ENCODE measurements at regions not wholly inside any gene's neighbourhood (a gene's known extent, or its start where the extent isn't known, plus 50 kb on each side); places are given as distances from the start of the nearest gene placed in this dataset.
A peak's percentile ranks its signal among the peaks of the same experiment; 100 is the strongest.

DNA sequence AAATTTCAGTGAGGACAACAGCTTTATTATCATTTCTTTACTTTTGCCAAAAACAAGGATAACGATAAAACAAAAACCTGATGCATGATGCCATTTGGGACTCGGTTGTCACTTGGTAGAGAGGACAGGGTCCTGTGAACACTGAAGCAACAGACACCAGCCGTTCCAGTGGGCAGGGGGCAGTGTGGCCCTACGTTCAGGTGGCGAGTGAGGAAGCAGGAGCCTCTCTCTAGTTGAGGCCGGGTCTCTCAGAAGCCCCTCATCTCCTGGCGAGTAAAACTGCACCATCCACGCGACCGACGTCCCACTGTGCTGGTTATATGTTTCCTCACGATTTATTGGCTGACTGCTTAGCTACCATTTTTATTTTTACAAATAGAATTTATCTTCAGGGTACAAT is 231.6 kb downstream of the THBS2 start:
- intact Hi-C loops (cut with DNase I) = no loop called here
- Histone ChIP-seq H3K4me1 (ENCODE audit: control insufficient read depth, insufficient read depth, low read length) (no peaks in the 10 kb centered on the region), H3K27ac (ENCODE audit: low read length) (no peak overlapping the region), H3K4me3 (ENCODE audit: low read length) (no peak overlapping the region), H3K9me3 (ENCODE audit: control insufficient read depth, low read length) (no peaks in the 10 kb centered on the region), H3K27me3 (ENCODE audit: control insufficient read depth, insufficient read depth) (no peaks in the 10 kb centered on the region)
- DNase-seq = no peak
- 87% methylated on average over 12 of the region's 12 CpGs for WGBS
- no peak for ATAC-seq

- no peaks in the 10 kb centered on the region for H3K27me3 ChIP-seq (ENCODE audit: control insufficient read depth, insufficient read depth)
- no peak overlapping the region for H3K4me3 ChIP-seq (ENCODE audit: low read length)
- ATAC-seq = peak in 1 of 2 donors; percentile 36
- H3K27ac ChIP-seq (ENCODE audit: low read length) = no peak overlapping the region
- WGBS = 83% methylated on average over 8 of the region's 8 CpGs
- intact Hi-C loops (cut with DNase I) = no loop called here
- no peaks in the 10 kb centered on the region for H3K9me3 ChIP-seq (ENCODE audit: control insufficient read depth, low read length)
- no peaks in the 10 kb centered on the region for H3K4me1 ChIP-seq (ENCODE audit: control insufficient read depth, insufficient read depth, low read length)
- no peak for DNase-seq
These were observed 232.8 kb downstream of the THBS2 start for GRCh38 chr6:169020821-169021220.

DNA sequence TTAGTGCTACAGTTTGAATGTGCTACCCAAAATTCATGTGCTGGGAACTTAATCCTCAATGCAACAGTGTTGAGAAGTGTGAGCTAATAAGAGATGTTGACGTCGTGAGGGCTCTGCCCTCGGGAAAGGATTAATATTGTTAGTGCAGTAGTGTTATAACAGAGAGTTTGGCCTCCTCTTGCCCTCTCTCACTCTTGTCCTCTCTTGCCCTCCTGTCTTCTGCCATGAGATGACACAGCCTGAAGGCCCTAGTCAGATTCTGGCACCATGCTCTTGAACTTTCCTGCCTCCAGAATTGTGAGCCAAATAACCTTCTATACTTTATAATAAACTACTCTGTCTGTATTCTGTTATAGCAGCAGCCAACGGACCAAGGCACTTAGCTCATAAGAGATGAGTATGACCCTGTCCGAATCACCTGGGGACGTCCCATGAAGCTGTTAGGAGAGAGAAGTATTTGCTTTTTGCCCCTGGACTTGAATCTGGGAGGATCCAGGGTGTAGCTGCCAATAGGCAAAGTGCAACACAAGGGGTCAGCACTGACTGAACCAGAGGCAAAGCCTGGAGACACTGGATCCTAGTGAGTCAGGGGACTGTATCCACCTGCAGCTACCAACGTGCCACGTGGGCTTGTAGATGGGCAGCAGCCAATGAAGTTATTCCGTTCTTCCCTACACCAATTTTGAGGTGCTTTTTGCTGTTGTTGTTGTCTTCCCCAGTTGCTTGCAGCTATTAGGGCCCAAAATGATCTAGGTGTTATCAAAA is 233.7 kb downstream of the THBS2 start:
- no peak for DNase-seq
- intact Hi-C loops (cut with DNase I) = no loop called here
- H3K4me3 ChIP-seq (ENCODE audit: low read length) = no peak overlapping the region
- no peaks in the 10 kb centered on the region for H3K27me3 ChIP-seq (ENCODE audit: control insufficient read depth, insufficient read depth)
- WGBS = 62% methylated on average over 9 of the region's 9 CpGs
- H3K9me3 ChIP-seq (ENCODE audit: control insufficient read depth, low read length) = no peaks in the 10 kb centered on the region
- H3K27ac ChIP-seq (ENCODE audit: low read length) = no peak overlapping the region
- no peaks in the 10 kb centered on the region for H3K4me1 ChIP-seq (ENCODE audit: control insufficient read depth, insufficient read depth, low read length)
- ATAC-seq = peak; percentile 28 to 51

GRCh38 chr6:169019111-169019510 is 234.5 kb downstream of the THBS2 start:
- 68% methylated on average over 3 of the region's 3 CpGs for WGBS
- ATAC-seq = no peak
- Histone ChIP-seq H3K9me3 (ENCODE audit: control insufficient read depth, low read length) (no peaks in the 10 kb centered on the region), H3K4me1 (ENCODE audit: control insufficient read depth, insufficient read depth, low read length) (no peaks in the 10 kb centered on the region), H3K27ac (ENCODE audit: low read length) (no peak overlapping the region), H3K27me3 (ENCODE audit: control insufficient read depth, insufficient read depth) (no peaks in the 10 kb centered on the region), H3K4me3 (ENCODE audit: low read length) (no peak overlapping the region)
- intact Hi-C loops (cut with DNase I) = no loop called here
- no peak for DNase-seq

DNA sequence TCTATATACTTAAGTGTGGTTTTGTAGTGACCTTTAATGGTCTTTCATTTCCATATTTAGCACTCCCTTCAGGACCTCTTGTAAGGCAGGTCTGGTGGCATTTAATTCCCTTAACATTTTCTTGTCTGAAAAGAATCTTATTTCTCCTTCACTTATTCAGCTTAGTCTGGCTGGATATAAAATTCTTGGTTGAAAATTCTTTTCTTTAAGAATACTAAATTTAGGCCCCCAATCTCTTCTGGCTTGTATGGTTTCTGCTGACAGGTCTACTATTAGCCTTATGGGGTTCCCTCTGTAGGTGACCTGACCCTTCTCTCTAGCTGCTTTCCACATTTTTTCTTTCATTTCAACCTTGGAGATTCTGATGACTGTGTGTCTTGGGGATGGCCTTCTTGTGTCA is 236.9 kb downstream of the THBS2 start:
- no peaks in the 10 kb centered on the region for H3K27me3 ChIP-seq (ENCODE audit: control insufficient read depth, insufficient read depth)
- ATAC-seq (no peak), DNase-seq (no peak)
- H3K27ac ChIP-seq (ENCODE audit: low read length) = no peak overlapping the region
- H3K9me3 ChIP-seq (ENCODE audit: control insufficient read depth, low read length) = no peaks in the 10 kb centered on the region
- no peaks in the 10 kb centered on the region for H3K4me1 ChIP-seq (ENCODE audit: control insufficient read depth, insufficient read depth, low read length)
- intact Hi-C loops (cut with DNase I) = no loop called here
- H3K4me3 ChIP-seq (ENCODE audit: low read length) = no peak overlapping the region

GRCh38 chr6:169014211-169015197 is 239.1 kb downstream of the THBS2 start:
- Histone ChIP-seq H3K27me3 (ENCODE audit: control insufficient read depth, insufficient read depth) (no peaks in the 10 kb centered on the region), H3K4me1 (ENCODE audit: control insufficient read depth, insufficient read depth, low read length) (no peaks in the 10 kb centered on the region), H3K27ac (ENCODE audit: low read length) (no peak overlapping the region), H3K9me3 (ENCODE audit: control insufficient read depth, low read length) (no peaks in the 10 kb centered on the region), H3K4me3 (ENCODE audit: low read length) (no peak overlapping the region)
- WGBS = 77% methylated on average over 5 of the region's 5 CpGs
- DNase-seq (no peak), ATAC-seq (no peak)
- intact Hi-C loops (cut with DNase I) = no loop called here

DNA sequence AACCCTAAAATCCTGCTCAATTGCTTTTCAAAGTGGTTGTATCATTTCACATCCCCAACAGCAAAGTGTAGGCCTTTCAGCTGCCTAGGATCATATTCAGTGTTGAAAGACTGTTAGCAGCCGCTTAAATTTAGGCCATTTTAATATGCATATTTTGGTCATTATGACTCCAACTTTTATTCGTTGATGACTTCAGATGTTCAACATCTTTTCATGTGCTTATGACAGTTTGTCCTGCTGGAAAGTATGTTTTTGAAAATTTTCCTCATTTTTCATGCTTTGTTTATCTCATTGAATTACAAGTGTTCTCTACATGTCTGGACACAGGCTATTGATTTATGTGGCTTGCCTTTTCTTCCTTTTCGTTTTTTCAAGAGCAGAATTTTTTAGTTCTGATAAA is 244.0 kb downstream of the THBS2 start:
- no peak for ATAC-seq
- H3K4me1 ChIP-seq (ENCODE audit: control insufficient read depth, insufficient read depth, low read length) = no peaks in the 10 kb centered on the region

DNA sequence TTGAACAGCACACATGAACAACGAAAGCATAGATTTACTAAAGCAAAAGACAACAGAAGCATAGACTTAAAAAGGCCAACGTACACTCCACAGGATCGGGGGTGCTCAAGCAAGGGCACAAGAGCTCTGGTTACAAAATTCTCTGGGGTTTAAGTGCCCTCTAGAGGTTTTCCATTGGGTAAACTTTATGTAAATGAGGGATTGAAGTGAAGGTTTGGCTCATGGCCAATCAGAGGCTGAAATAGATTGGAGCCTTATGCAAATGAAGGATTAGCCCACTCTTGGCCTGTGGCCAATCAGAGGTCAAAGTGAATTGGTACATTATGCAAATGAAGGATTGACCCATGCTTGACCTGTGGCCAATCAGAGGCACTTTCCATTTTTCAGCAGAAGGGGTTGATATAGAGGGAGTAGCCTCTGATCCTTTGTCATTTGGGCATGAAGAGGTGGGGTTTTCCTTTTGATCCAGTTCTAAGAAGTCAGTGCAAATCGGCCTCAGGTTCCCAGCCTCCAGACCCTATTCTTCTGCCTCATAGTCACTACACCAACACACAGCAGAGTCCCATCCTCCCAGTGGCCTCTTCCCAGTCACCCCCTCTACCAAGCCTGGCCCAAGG is 244.9 kb downstream of the THBS2 start:
- Histone ChIP-seq H3K4me3 (ENCODE audit: low read length) (no peak overlapping the region), H3K9me3 (ENCODE audit: control insufficient read depth, low read length) (peaks cover 1% of the 10 kb centered on the region), H3K27me3 (ENCODE audit: control insufficient read depth, insufficient read depth) (no peaks in the 10 kb centered on the region), H3K4me1 (ENCODE audit: control insufficient read depth, insufficient read depth, low read length) (no peaks in the 10 kb centered on the region), H3K27ac (ENCODE audit: low read length) (no peak overlapping the region)
- intact Hi-C loops (cut with DNase I) = no loop called here
- WGBS = 62% methylated on average over 4 of the region's 4 CpGs
- ATAC-seq = no peak
- no peak for DNase-seq

More for the DNA sequence above, 244.0 kb downstream of the THBS2 start:
- intact Hi-C loops (cut with DNase I) = no loop called here
- 60% methylated on average over 3 of the region's 3 CpGs for WGBS
- no peak for DNase-seq
- no peaks in the 10 kb centered on the region for H3K9me3 ChIP-seq (ENCODE audit: control insufficient read depth, low read length)
- no peaks in the 10 kb centered on the region for H3K27me3 ChIP-seq (ENCODE audit: control insufficient read depth, insufficient read depth)
- H3K4me3 ChIP-seq (ENCODE audit: low read length) = no peak overlapping the region
- no peak overlapping the region for H3K27ac ChIP-seq (ENCODE audit: low read length)

GRCh38 chr6:169005166-169005565 is 248.5 kb downstream of the THBS2 start:
- no peak for DNase-seq
- intact Hi-C loops (cut with DNase I) = no loop called here

DNA sequence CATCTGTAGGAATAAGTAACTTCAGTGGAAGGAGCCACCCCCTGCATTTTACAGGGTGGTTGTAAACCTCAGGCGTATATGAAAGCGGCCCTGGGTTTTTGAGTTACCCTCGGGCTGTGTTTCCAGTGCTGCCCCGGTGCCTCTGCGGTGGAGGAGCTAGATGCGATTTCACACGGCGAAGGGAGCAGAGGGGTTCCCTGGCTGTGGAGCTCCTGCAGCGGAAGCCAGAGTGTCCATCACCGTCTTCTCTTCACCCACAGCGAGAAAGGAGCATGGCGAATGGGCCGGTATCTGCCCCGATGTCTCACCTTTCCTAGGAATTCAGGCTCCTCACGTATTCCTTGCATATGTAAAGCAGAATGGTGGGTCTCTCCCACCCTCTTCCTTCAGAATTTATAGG is 253.6 kb downstream of the THBS2 start:
- Histone ChIP-seq H3K4me3 (ENCODE audit: low read length) (no peak overlapping the region), H3K4me1 (ENCODE audit: control insufficient read depth, insufficient read depth, low read length) (no peaks in the 10 kb centered on the region), H3K27ac (ENCODE audit: low read length) (no peak overlapping the region), H3K9me3 (ENCODE audit: control insufficient read depth, low read length) (peaks cover 1% of the 10 kb centered on the region), H3K27me3 (ENCODE audit: control insufficient read depth, insufficient read depth) (no peaks in the 10 kb centered on the region)
- no peak for ATAC-seq
- intact Hi-C loops (cut with DNase I) = no loop called here
- DNase-seq = no peak
- WGBS = 94% methylated on average over 15 of the region's 15 CpGs

More at GRCh38 chr6:169005166-169005565, 248.5 kb downstream of the THBS2 start:
- Histone ChIP-seq H3K4me3 (ENCODE audit: low read length) (no peak overlapping the region), H3K27me3 (ENCODE audit: control insufficient read depth, insufficient read depth) (no peaks in the 10 kb centered on the region), H3K4me1 (ENCODE audit: control insufficient read depth, insufficient read depth, low read length) (no peaks in the 10 kb centered on the region), H3K9me3 (ENCODE audit: control insufficient read depth, low read length) (peaks cover 1% of the 10 kb centered on the region), H3K27ac (ENCODE audit: low read length) (no peak overlapping the region)
- ATAC-seq = no peak
- 74% methylated on average over 8 of the region's 8 CpGs for WGBS

GRCh38 chr6:168999392-168999791 is 254.3 kb downstream of the THBS2 start:
- no peak overlapping the region for H3K4me3 ChIP-seq (ENCODE audit: low read length)
- no peak for ATAC-seq
- no peak overlapping the region for H3K27ac ChIP-seq (ENCODE audit: low read length)
- DNase-seq = no peak
- 93% methylated on average over 13 of the region's 13 CpGs for WGBS
- H3K9me3 ChIP-seq (ENCODE audit: control insufficient read depth, low read length) = peaks cover 1% of the 10 kb centered on the region
- no peaks in the 10 kb centered on the region for H3K4me1 ChIP-seq (ENCODE audit: control insufficient read depth, insufficient read depth, low read length)
- H3K27me3 ChIP-seq (ENCODE audit: control insufficient read depth, insufficient read depth) = no peaks in the 10 kb centered on the region
- intact Hi-C loops (cut with DNase I) = no loop called here
